Caco-2 (cell line): ENCODE measurements at regions not wholly inside any gene's neighbourhood (a gene's known extent, or its start where the extent isn't known, plus 50 kb on each side); places are given as distances from the start of the nearest gene placed in this dataset.

ENCODE experiments used
- BruUV-seq: library from RNA; stranded (reverse); fragments of 400-500 nt; replicated peaks from 2 replicates; lab custom pipeline; 2021; lab: Mats Ljungman, UMichigan
- CTCF ChIA-PET: fragments of 300-600 bp; sonication (Branson Sonifier 250); formaldehyde crosslinking; loops from one replicate; lab custom pipeline; 2022; ENCODE audit warnings: antibody characterized with exemption; lab: Charles Lee
- POLR2A ChIA-PET: fragments of 300-600 bp; sonication (Branson Sonifier 250); formaldehyde crosslinking; loops from one replicate; lab custom pipeline; 2022; ENCODE audit warnings: antibody characterized with exemption; lab: Charles Lee
- DNase-seq, 2 experiments: peaks; one replicate each; pipeline versions ENCODE4 v3.0.0 to v3.0.0-alpha.2; 2020 to 2022
- H3K27me3 ChIP-seq: replicated peaks from 2 replicates; pipeline ENCODE4 v1.6.0; 2011; ENCODE audit warnings: low read length; ENCODE audit not compliant: control insufficient read depth, insufficient read depth
- H3K36me3 ChIP-seq: 2 replicates; pipeline ENCODE4 v1.5.1; 2011; ENCODE audit warnings: low read length; ENCODE audit not compliant: control insufficient read depth, insufficient read depth
- H3K4me1 ChIP-seq: fragments of 250-450 bp; sonication (Bioruptor Pico); 2 replicates; pipeline ENCODE4 v1.5.1; 2020; ENCODE audit warnings: mild to moderate bottlenecking
- H3K4me3 ChIP-seq: 2 replicates; pipeline ENCODE4 v1.5.1; 2011; ENCODE audit warnings: low read depth, mild to moderate bottlenecking, control low read depth, low read length
- H3K9me3 ChIP-seq: fragments of 250-450 bp; sonication (Bioruptor Pico); 2 replicates; pipeline ENCODE4 v1.5.1; 2020; ENCODE audit warnings: mild to moderate bottlenecking, moderate library complexity
- H3K27ac Mint-ChIP-seq: one replicate; pipeline ENCODE4 v1.8.0; 2022; ENCODE audit warnings: mixed read lengths; ENCODE audit not compliant: unreplicated experiment
- H3K27me3 Mint-ChIP-seq: one replicate; pipeline ENCODE4 v1.8.0; 2022; ENCODE audit warnings: mixed read lengths; ENCODE audit not compliant: insufficient read depth, unreplicated experiment
- H3K36me3 Mint-ChIP-seq: one replicate; pipeline ENCODE4 v1.8.0; 2022; ENCODE audit warnings: mild to moderate bottlenecking, mixed read lengths; ENCODE audit not compliant: insufficient read depth, unreplicated experiment
- H3K4me1 Mint-ChIP-seq: one replicate; pipeline ENCODE4 v1.8.0; 2022; ENCODE audit warnings: low read depth, mixed read lengths; ENCODE audit not compliant: unreplicated experiment
- H3K4me3 Mint-ChIP-seq: one replicate; pipeline ENCODE4 v1.8.0; 2022; ENCODE audit warnings: mild to moderate bottlenecking, moderate library complexity, mixed read lengths; ENCODE audit not compliant: unreplicated experiment
- H3K9me3 Mint-ChIP-seq: one replicate; pipeline ENCODE4 v1.8.0; 2022; ENCODE audit warnings: mixed read lengths; ENCODE audit not compliant: unreplicated experiment
- CTCF ChIP-seq, 2 experiments: fragments of 200-600 bp in 1 of 2; IDR thresholded peaks; 1 replicate in 1 of 2; 2 replicates in 1 of 2; pipeline versions ENCODE4 v1.5.1 to v1.8.0; 2011 to 2022; ENCODE audit warnings: antibody characterized with exemption in 1 of 2, control low read depth in 1 of 2, inconsistent platforms in 1 of 2, low read depth in 1 of 2, low read length in 1 of 2, mild to moderate bottlenecking in 1 of 2, moderate library complexity in 1 of 2; ENCODE audit not compliant: insufficient read depth in 1 of 2, severe bottlenecking in 1 of 2, unreplicated experiment in 1 of 2
- intact Hi-C: fragments of 100-400 bp; cut with micrococcal nuclease; formaldehyde crosslinking; loops from one replicate; pipeline ENCODE4 v1.10.0; 2022; ENCODE audit not compliant: unreplicated experiment

DNA sequence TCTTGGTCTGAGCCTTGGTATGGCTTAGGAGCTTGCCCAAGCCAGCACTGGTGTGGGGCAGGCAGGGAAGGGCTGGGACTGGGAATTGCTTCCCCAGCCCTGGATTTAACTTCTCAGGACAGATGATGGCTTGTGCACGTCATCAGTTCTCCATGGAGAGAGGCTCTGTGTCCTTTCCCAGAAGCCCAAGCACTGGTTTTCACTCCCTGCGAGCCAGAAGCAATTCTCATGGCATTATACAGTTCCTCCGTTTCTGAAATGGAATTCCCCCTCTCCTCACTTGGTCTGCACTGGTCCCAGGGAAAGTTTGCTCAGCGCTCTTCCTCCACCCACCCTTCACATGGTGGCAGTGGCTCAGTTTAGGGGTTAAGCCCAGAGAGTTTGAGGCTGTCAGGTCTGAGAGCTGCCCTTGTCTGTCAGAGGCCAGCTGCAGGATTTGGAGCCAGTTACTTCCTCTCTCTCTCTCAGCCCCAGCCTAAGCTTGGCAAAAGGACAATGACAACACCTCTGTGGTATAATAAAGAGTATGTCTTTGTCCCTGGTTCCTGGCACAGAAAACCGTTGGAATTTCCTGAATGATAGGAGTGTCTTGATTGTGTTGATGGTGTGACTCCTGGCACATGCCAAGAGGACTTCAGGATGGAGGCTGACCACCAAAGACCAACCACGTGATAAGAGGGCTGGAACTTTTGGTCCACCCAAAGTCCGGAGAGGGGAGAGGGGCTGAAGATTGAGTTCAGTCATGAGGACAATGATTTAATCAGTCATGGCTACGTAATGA lies 219.6 kb upstream of the TNRC6C start:
- BruUV-seq = no TSS peak
- Histone ChIP-seq H3K4me3 (no peak overlapping the region), H3K4me1 (no peaks in the 10 kb centered on the region), H3K27me3 (no peaks in the 10 kb centered on the region), H3K9me3 (0 out of 2 replicates have a peak, but pooled peaks cover 4% of the 10 kb centered on the region), H3K36me3 (no peaks in the 10 kb centered on the region)
- Mint-ChIP-seq H3K27me3 (peaks cover 8% of the 10 kb centered on the region), H3K9me3 (peaks cover 11% of the 10 kb centered on the region), H3K4me1 (no peaks in the 10 kb centered on the region), H3K36me3 (no peaks in the 10 kb centered on the region), H3K4me3 (no peak overlapping the region), H3K27ac (no peak overlapping the region)
- intact Hi-C loops = no loop called here
- DNase-seq = no peak
- TF ChIP-seq CTCF (IDR thresholded peaks at IDR 0.05; ENCODE audit: insufficient read depth in 1 of 2, low read depth in 1 of 2, low read length in 1 of 2, severe bottlenecking in 1 of 2, unreplicated experiment in 1 of 2) = no peak
- ChIA-PET POLR2A (no interaction called here), CTCF (no interaction called here)

DNA sequence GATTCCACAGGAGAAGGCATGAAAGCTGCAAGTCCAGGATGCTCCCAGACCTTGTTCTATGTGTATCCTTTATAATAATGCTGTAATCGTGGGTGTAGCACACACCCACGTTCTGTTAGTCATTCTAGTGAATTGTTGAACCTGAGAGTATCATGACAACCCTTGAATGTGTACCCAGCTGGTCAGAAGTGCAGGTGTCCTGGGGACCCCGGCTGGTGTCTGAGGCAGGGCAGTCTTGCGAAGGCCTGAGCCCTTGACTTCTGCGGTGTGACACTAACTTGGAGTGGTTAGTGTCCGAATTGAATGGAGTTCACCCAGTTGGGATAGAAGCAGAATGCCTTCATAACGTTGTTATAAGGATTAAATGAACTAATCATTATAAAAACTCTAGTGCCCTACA lies 218.0 kb upstream of the TNRC6C start:
- H3K9me3 ChIP-seq = peaks cover 7% of the 10 kb centered on the region; the same call in 1 of the 2 replicates
- no peak for TF ChIP-seq CTCF (IDR thresholded peaks at IDR 0.05; ENCODE audit: insufficient read depth in 1 of 2, low read depth in 1 of 2, low read length in 1 of 2, severe bottlenecking in 1 of 2, unreplicated experiment in 1 of 2)
- POLR2A ChIA-PET = no interaction called here
- H3K27me3 Mint-ChIP-seq = peaks cover 10% of the 10 kb centered on the region
- H3K9me3 Mint-ChIP-seq = peaks cover 27% of the 10 kb centered on the region
- H3K4me3 Mint-ChIP-seq = no peak overlapping the region
- H3K27me3 ChIP-seq = no peaks in the 10 kb centered on the region
- no peak overlapping the region for H3K27ac Mint-ChIP-seq
- H3K4me1 ChIP-seq = no peaks in the 10 kb centered on the region
- no peak for DNase-seq
- no peak overlapping the region for H3K4me3 ChIP-seq
- no peaks in the 10 kb centered on the region for H3K36me3 Mint-ChIP-seq
- intact Hi-C loops = no loop called here
- no peaks in the 10 kb centered on the region for H3K36me3 ChIP-seq
- no peaks in the 10 kb centered on the region for H3K4me1 Mint-ChIP-seq
- CTCF ChIA-PET = no interaction called here
- BruUV-seq = no TSS peak

GRCh38 chr17:77741109-77741508 lies 217.4 kb upstream of the TNRC6C start:
- H3K36me3 ChIP-seq = no peaks in the 10 kb centered on the region
- Mint-ChIP-seq H3K4me1 (no peaks in the 10 kb centered on the region), H3K9me3 (peaks cover 33% of the 10 kb centered on the region), H3K27me3 (peaks cover 10% of the 10 kb centered on the region), H3K27ac (no peak overlapping the region), H3K4me3 (no peak overlapping the region), H3K36me3 (no peaks in the 10 kb centered on the region)
- no peaks in the 10 kb centered on the region for H3K4me1 ChIP-seq
- H3K27me3 ChIP-seq = no peaks in the 10 kb centered on the region
- BruUV-seq = no TSS peak
- intact Hi-C loops = no loop called here
- no peak for DNase-seq
- TF ChIP-seq CTCF (IDR thresholded peaks at IDR 0.05; ENCODE audit: insufficient read depth in 1 of 2, low read depth in 1 of 2, low read length in 1 of 2, severe bottlenecking in 1 of 2, unreplicated experiment in 1 of 2) = peak; percentile 36 to 55
- H3K9me3 ChIP-seq = peaks cover 14% of the 10 kb centered on the region; the same call in 1 of the 2 replicates
- ChIA-PET POLR2A (no interaction called here), CTCF (no interaction called here)
- no peak overlapping the region for H3K4me3 ChIP-seq
